CD4-positive, alpha-beta T cell treated with Interleukin-2 at 100 ng/mL for 4 hours (primary cell): ENCODE measurements at regions not wholly inside any gene's neighbourhood (a gene's known extent, or its start where the extent isn't known, plus 50 kb on each side); places are given as distances from the start of the nearest gene placed in this dataset.

Experiments
- DNase-seq: peaks from one replicate; pipeline ENCODE4 v3.0.0-alpha.2; 2020; ENCODE audit warnings: low spot score

- DNase-seq, result no peak
These were observed 289.9 kb downstream of the GASK1B start for GRCh38 chr4:157882901-157883300.

- no peak for DNase-seq
These were observed 292.1 kb downstream of the GASK1B start for GRCh38 chr4:157880761-157881160.

DNA sequence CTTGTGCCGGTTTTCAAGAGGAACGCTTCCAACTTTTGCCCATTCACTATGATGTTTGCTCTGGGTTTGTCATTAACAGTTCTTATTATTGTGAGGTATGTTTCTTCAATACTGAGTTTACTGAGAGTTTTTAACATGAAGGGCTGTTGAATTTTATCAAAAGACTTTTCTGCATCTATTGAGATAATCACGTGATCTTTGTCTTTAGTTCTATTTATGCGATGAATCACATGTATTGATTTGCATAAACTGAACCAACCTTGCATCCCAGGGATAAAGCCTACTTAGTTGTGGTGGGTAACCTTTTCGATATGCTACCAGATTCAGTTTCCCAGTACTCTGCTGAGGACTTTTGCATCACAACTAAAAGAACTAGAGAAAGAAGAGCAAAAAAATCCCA is 318.0 kb downstream of the GASK1B start:
- DNase-seq, result no peak

GRCh38 chr4:157840648-157841047 is 332.2 kb downstream of the GASK1B start:
- no peak for DNase-seq

DNA sequence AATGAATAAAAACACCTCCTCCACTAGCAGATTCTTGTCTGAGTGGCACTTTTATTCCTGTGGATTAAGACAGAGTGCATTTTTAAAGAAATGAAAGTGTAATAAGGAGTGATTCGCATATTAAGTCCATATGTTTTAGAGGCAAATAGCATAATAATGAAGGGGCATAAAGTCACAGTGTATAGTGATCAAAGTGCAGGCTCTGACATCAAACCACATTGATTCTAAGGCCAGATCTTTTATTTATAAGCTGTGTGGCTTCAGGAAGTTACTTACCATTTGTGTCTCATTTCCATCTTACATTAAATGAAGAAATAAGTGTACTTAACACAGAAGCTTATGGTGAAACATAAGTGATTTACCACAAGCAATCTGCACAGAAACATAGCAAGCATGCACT is 332.8 kb downstream of the GASK1B start:
- DNase-seq, result no peak

DNA sequence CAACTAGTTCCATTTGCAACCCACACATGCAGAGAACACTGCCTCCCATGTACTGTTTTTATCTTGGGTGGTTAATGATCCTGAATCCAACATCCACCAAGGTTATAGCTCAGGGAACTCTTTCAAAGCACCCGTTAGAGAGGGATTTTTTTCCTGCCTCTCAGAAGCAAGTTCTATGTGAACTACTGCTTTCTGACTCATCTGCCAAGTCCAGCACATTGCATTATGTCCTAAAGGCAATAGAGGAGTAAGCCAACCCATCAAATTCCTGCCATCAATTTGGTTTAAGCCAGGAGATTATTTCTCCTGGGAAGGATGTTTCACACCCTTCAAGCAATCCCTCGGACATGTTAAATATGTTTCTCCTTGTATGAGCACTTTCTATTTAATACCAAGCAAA is 334.5 kb downstream of the GASK1B start:
- DNase-seq, result no peak

- no peak for DNase-seq
These were observed 335.6 kb downstream of the GASK1B start for GRCh38 chr4:157837071-157837703.

DNA sequence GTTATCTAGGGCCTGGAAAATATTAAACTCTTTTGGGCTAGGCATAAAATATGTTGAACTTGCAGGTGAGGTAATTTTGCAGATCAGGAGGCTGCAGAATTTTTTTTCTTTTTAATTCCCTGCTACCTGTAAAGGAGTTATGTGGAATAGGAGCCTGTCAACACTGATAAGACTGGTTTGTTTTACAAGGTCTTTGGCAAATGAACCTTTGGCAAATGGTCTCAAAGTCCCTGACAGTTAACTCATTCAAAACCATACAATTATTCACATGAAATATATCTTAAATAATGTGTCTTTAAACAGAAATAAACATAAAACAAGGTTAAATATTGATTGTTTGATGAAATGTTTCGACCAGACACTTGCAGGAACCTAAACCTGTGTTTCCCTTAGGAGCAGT is 340.2 kb downstream of the GASK1B start:
- no peak for DNase-seq

- no peak for DNase-seq
These were observed 348.8 kb downstream of the GASK1B start for GRCh38 chr4:157824021-157824420.

DNA sequence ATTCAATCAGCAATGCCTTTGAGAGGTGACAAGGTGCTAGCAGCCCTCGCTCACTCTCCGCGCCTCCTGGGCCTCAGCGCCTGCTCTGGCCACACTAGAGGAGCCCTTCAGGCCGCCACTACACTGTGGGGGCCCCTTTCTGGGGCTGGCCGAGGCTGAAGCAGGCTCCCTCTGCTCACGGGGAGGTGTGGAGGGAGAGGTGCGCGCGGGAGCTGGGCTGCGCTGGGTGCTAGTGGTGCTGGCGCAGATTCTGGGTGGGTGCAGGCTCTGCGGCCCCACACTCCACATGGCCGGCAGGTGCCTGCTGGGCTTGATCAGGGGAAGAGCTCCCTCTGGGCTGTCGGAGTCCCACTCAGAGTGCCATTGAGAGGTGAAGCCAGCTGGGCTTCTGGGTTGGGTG is 351.0 kb downstream of the GASK1B start:
- no peak for DNase-seq

DNA sequence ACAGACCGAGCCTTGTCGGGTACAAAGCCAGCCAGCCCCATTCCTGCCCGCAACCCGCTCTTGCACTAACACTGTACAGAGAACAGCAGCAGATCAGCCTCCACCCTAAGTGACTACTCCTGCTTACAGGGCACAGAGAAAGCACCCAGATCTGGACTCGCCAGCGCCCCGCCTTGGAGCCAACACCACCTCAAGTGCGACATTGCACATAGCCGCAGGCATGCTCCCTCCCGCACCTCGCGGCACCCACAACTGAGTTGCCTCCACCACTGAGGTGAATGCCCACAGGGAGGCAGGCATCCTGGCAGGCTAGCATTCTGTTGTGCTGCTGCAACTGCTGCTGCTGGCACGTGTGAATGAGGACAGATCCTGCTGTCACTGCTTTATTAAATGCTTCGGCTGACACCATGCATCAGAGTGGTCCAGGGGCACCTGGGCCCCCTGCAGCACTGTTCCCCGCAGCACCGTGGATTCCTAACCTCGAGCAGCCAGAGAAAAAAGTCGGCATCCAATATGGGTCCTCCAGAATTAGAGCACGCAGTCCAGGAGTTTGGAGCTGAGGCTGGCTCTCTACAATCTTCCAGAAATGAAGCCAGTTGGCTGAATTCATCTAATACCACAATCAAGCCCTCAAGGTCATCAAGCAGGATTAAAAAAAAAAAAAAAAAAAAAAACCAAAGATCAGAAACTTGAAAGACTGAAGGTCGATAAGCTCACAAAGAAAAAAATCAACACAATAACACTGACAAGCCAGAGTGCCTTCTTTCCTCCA is 352.9 kb downstream of the GASK1B start:
- no peak for DNase-seq

DNA sequence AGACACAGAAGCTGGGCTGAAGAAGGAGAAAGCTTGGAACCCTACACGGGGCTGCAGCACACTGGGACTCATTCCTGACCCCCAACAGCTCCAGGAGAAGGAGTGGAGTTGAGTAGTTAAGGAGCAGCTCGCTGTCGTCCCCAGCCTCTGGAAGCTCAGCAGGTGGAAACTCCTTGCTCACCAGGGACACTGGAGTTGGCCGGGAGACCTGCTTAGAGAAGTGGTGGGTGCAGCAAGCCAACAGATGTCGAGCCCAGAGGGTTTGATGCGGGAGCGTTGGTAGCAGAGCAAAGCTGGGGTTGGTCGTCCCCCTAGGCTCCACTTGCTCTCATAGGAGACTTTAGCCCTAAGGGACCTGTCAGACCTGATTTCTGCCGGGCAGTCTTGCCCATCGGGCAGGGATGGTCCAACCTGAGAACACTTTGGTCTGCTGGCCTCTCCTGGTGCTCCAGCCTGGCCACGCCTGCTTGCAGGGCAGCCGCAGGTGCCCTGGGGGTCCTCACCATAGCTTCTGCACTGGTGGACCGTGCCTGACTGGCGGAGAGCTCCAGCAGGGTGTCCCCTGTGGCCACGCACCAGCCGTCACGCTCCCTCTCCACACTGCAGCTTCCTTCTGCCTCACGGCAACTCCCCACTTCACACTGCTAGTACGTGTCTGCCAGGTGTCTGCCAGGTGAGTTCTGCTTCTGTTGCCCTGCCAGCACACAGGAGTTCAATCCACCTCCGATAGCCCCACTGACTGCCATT is 353.7 kb downstream of the GASK1B start:
- no peak for DNase-seq

DNA sequence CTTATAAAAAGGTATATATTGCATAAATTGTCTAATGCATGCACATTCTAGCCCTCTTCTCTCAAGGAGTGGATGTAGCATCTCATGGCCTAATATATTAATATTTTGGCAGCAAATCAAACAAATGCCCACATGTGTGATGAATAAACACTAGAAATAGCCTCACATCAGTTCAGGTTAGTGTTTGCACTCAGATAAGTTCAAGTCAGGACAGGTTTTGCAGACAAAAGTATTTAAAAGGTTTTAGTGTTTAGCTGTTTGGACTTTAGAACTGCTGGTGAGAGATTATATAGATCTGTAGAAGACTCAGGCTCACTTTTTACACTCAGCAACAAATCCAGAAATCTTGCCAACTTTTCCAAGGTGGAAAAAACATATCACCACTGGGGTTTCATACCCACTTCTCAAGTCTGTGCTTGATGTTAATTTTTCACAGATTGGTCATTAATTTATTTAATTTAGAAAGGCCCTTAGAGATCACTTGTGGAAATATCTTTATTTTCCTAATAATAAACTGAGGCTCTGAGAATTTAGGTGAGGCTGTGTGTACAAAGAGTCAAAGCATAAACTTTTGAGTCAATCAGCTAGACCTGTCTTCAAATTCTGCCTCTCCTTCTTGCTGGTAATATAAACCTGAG is 362.6 kb downstream of the GASK1B start:
- no peak for DNase-seq

GRCh38 chr4:157808796-157809383 is 363.9 kb downstream of the GASK1B start:
- no peak for DNase-seq

DNA sequence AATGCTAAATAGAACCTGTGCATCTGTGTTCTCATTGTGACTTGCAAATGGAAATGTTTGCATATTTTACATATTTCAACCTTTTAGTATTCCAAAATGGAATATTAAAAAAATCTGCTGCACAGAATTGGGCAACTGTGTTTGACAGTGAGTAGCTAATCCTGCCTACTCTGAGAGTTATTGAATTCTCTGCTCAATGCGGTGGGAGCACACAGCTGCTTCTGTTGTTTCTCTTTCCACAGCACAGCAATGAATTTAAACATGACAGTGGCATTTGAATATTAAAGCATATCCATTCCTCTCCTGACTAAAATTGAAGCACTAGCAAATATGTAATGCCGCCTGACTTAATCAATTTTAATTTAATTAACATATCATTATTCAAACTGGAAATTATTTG is 366.6 kb downstream of the GASK1B start:
- no peak for DNase-seq

GRCh38 chr4:157804986-157805385 is 367.8 kb downstream of the GASK1B start:
- DNase-seq, result no peak

DNA sequence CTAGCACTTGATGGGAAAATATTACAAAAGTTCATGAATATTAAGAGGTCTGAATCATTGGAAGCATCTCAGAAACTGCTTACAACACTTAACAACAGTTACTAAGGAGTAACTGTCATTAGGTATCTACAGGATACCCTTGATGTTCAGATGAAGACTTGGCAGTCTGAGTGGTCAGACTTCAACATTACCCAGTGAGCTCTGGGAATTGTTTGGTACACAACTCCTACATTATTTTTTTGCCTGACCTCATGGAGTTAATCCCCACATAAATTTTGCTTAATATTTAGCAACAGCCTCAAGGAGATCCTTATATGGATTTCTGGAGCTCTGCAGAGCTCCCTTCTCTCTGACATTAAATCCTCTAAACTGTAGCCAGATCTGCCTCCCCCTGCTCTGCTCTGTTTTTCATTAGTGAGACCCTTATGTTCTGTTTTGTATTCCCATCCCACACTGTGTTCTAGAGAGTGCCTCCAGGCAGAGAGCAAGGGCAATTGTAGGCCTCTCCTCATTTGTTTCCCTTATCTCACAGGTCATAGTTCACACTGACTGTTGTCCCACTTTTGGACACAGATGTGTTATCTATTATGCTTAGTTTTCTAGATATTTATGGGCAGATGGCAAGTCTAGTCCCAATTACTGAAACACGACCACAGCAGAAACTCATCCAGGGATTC is 368.8 kb downstream of the GASK1B start:
- DNase-seq, result no peak

- no peak for DNase-seq
These were observed 369.4 kb downstream of the GASK1B start for GRCh38 chr4:157803421-157803820.

DNA sequence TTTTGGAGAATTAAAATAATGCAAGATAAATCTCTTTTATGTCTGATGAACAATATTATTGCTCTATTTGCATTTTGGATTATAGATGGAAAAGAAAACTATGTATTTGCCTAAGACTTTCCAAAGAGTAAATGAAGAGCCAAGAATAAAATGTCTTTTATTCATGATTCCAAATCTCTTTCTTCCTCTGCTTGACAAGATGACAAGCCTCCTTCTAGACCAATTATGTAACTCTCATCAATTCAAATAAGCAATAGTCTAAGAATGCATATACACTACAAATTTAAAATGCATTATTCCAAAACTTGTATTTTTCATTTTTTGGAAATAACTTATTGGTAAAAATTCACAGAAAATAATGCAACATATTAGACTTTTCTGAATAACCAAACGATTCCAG is 377.3 kb downstream of the GASK1B start:
- DNase-seq, result no peak

DNA sequence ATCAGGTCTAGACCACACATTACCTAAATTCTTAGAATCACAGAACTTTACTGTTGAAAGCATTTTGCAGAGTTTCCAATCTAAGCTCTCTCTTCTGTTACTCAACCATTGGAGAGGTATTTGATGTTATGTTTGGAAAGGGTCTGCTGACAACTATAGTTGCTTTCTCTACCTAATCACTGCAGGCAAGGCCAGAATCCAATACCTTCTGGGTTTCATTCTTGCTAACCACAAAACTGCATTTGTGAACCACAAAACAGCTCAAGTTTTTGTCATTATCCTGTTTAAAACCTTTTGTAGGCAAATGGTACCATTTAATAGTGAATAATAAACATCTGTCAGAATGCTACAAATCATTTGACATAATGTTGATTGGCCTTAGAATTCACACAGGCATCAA is 380.1 kb downstream of the GASK1B start:
- no peak for DNase-seq

- no peak for DNase-seq
These were observed 381.6 kb downstream of the GASK1B start for GRCh38 chr4:157791236-157791635.

GRCh38 chr4:157787618-157788017 is 385.2 kb downstream of the GASK1B start:
- DNase-seq, result no peak
